ENCODE measurements at regions not wholly inside any gene's neighbourhood (a gene's known extent, or its start where the extent isn't known, plus 50 kb on each side); places are given as distances from the start of the nearest gene placed in this dataset.

DNA sequence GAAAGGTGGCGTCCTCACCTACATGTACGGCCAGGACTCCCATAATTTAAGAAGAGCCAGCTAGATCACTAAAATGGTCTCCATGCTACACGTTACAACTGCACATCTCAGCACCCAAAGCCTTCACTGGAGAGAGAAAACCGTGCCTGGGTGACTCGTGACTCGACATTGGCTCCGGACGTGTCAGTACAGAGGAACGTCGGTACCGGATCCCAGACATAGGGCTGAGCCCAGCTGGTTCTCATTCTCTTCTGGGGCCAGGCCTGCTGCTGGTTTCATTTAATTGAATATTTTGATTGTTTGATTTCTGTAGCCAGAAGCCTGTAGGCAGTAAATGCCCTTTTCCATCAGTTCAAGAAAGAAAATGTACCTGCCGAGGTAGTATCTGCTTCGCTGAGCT is 93.1 kb downstream of the HHIPL2 start:
- Histone ChIP-seq H3K4me1 (ENCODE audit: control insufficient read depth, low read depth, low read length) (no peaks in the 10 kb centered on the region), H3K9ac (ENCODE audit: low read length) (no peak overlapping the region), H3K4me3 (ENCODE audit: low read length) (no peak overlapping the region), H3K9me3 (ENCODE audit: control insufficient read depth, low read depth, low read length) (peaks cover 7% of the 10 kb centered on the region), H3K36me3 (ENCODE audit: control insufficient read depth, low read depth, low read length) (no peaks in the 10 kb centered on the region), H3K27me3 (ENCODE audit: control insufficient read depth, insufficient read depth, low read length) (no peaks in the 10 kb centered on the region), H3K27ac (ENCODE audit: low read length) (no peak overlapping the region)

GRCh38 chr1:222454186-222454585 is 93.7 kb downstream of the HHIPL2 start:
- no peak overlapping the region for H3K27ac ChIP-seq (ENCODE audit: low read length)

DNA sequence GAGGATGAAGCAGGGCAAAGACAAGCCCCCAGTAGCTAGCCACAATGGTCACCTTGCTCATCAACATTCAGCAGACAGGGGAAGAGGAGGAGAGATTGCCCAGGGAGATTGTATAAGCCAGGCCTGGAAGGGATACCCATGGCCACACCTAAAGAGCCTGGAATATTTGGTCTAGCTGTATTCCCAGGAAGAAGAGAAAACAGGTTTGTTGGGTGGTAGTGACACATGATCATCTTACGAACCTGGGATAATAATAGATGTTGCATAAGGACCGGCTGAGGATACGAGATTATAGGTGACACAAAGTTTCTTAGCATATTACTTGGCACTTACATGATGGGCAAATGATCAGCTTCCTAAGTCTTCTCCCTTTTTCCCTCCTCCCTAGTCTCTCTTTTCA is 95.9 kb downstream of the HHIPL2 start:
- Histone ChIP-seq H3K4me3 (ENCODE audit: low read length) (no peak overlapping the region), H3K9me3 (ENCODE audit: control insufficient read depth, low read depth, low read length) (no peaks in the 10 kb centered on the region), H3K36me3 (ENCODE audit: control insufficient read depth, low read depth, low read length) (no peaks in the 10 kb centered on the region), H3K27me3 (ENCODE audit: control insufficient read depth, insufficient read depth, low read length) (no peaks in the 10 kb centered on the region), H3K27ac (ENCODE audit: low read length) (no peak overlapping the region), H3K4me1 (ENCODE audit: control insufficient read depth, low read depth, low read length) (no peaks in the 10 kb centered on the region), H3K9ac (ENCODE audit: low read length) (no peak overlapping the region)

More at GRCh38 chr1:222454186-222454585, 93.7 kb downstream of the HHIPL2 start:
- Histone ChIP-seq H3K4me1 (ENCODE audit: control insufficient read depth, low read depth, low read length) (no peaks in the 10 kb centered on the region), H3K9ac (ENCODE audit: low read length) (no peak overlapping the region), H3K36me3 (ENCODE audit: control insufficient read depth, low read depth, low read length) (no peaks in the 10 kb centered on the region), H3K4me3 (ENCODE audit: low read length) (no peak overlapping the region), H3K9me3 (ENCODE audit: control insufficient read depth, low read depth, low read length) (peaks cover 7% of the 10 kb centered on the region), H3K27me3 (ENCODE audit: control insufficient read depth, insufficient read depth, low read length) (no peaks in the 10 kb centered on the region)

DNA sequence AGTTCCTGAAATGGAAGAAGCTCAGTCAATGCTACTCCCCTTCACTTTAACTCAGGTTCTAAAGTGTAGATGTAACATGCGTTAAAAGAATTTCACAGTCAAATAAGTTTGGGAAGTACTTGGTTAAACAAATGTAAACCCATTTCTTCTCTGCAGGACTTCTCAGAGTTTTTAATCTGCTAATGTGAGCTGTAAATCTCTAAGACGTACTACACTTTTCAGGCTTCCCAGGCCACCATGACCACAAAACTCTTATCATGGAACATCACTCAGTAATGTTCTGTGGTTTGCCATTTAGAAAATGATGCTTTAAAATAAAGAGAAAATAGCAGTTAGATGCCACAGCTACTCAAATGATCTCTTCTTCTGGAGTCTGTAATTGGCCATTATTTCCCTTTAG is 104.3 kb downstream of the HHIPL2 start:
- peaks cover 6% of the 10 kb centered on the region for H3K4me1 ChIP-seq (ENCODE audit: control insufficient read depth, low read depth, low read length)
- no peaks in the 10 kb centered on the region for H3K36me3 ChIP-seq (ENCODE audit: control insufficient read depth, low read depth, low read length)
- H3K9me3 ChIP-seq (ENCODE audit: control insufficient read depth, low read depth, low read length), result no peaks in the 10 kb centered on the region
- H3K27ac ChIP-seq (ENCODE audit: low read length), result no peak overlapping the region
- H3K27me3 ChIP-seq (ENCODE audit: control insufficient read depth, insufficient read depth, low read length), result no peaks in the 10 kb centered on the region
- H3K4me3 ChIP-seq (ENCODE audit: low read length), result no peak overlapping the region
- no peak overlapping the region for H3K9ac ChIP-seq (ENCODE audit: low read length)

GRCh38 chr1:222441066-222441465 is 106.8 kb downstream of the HHIPL2 start:
- Histone ChIP-seq H3K27me3 (ENCODE audit: control insufficient read depth, insufficient read depth, low read length) (no peaks in the 10 kb centered on the region), H3K36me3 (ENCODE audit: control insufficient read depth, low read depth, low read length) (no peaks in the 10 kb centered on the region), H3K27ac (ENCODE audit: low read length) (no peak overlapping the region), H3K9me3 (ENCODE audit: control insufficient read depth, low read depth, low read length) (no peaks in the 10 kb centered on the region), H3K4me3 (ENCODE audit: low read length) (no peak overlapping the region), H3K9ac (ENCODE audit: low read length) (no peak overlapping the region), H3K4me1 (ENCODE audit: control insufficient read depth, low read depth, low read length) (peaks cover 6% of the 10 kb centered on the region)

- H3K27me3 ChIP-seq (ENCODE audit: control insufficient read depth, insufficient read depth, low read length), result no peaks in the 10 kb centered on the region
- H3K9ac ChIP-seq (ENCODE audit: low read length), result no peak overlapping the region
- no peaks in the 10 kb centered on the region for H3K4me1 ChIP-seq (ENCODE audit: control insufficient read depth, low read depth, low read length)
- H3K4me3 ChIP-seq (ENCODE audit: low read length), result no peak overlapping the region
- no peak overlapping the region for H3K27ac ChIP-seq (ENCODE audit: low read length)
- H3K9me3 ChIP-seq (ENCODE audit: control insufficient read depth, low read depth, low read length), result no peaks in the 10 kb centered on the region
- no peaks in the 10 kb centered on the region for H3K36me3 ChIP-seq (ENCODE audit: control insufficient read depth, low read depth, low read length)
Observed at GRCh38 chr1:222424826-222425225, 123.1 kb downstream of the HHIPL2 start.

- H3K27me3 ChIP-seq (ENCODE audit: control insufficient read depth, insufficient read depth, low read length), result no peaks in the 10 kb centered on the region
- no peaks in the 10 kb centered on the region for H3K4me1 ChIP-seq (ENCODE audit: control insufficient read depth, low read depth, low read length)
- no peaks in the 10 kb centered on the region for H3K9me3 ChIP-seq (ENCODE audit: control insufficient read depth, low read depth, low read length)
- H3K9ac ChIP-seq (ENCODE audit: low read length), result no peak overlapping the region
- no peak overlapping the region for H3K4me3 ChIP-seq (ENCODE audit: low read length)
- H3K36me3 ChIP-seq (ENCODE audit: control insufficient read depth, low read depth, low read length), result no peaks in the 10 kb centered on the region
- H3K27ac ChIP-seq (ENCODE audit: low read length), result no peak overlapping the region
Observed at GRCh38 chr1:222421380-222421779, 126.5 kb downstream of the HHIPL2 start.

DNA sequence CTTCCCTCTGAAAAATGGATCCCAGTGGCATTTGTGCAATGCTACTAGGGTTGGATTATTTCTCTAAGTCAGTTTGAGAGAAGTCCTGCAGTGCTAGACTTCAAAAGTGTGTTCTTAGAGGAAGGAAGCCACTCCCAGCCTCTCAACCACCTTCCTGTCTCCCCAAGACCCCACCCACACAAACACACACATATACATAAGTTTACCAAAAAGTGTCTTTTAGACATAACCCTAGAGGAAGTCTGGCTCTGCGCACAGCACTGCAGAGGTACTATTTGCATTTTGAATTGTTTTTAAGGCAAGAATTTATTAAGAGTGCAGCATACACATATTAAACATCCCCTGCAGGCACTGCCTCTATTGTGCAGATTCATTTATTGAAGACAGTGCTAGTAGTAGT is 127.3 kb downstream of the HHIPL2 start:
- H3K4me3 ChIP-seq (ENCODE audit: low read length), result no peak overlapping the region
- no peaks in the 10 kb centered on the region for H3K36me3 ChIP-seq (ENCODE audit: control insufficient read depth, low read depth, low read length)
- H3K9ac ChIP-seq (ENCODE audit: low read length), result no peak overlapping the region
- H3K27ac ChIP-seq (ENCODE audit: low read length), result no peak overlapping the region
- no peaks in the 10 kb centered on the region for H3K9me3 ChIP-seq (ENCODE audit: control insufficient read depth, low read depth, low read length)
- no peaks in the 10 kb centered on the region for H3K4me1 ChIP-seq (ENCODE audit: control insufficient read depth, low read depth, low read length)
- no peaks in the 10 kb centered on the region for H3K27me3 ChIP-seq (ENCODE audit: control insufficient read depth, insufficient read depth, low read length)

DNA sequence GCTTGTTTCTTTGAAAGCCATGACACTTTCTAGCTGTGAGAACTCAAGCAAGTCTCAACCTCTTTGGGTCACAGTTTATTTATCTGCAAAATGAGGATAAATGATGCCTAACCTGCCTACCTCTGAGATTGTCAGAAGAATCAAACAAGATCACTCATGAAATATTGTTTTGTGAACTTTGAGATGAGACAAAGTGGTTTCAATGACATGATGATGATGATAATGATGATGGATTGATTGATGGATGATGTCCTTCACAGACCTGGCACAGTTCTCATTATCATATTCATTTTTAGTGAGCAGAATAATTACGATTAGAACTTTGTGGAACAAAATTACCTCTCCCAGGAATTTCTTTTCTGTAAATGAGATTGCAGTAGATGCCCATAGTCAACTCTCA is 129.2 kb downstream of the HHIPL2 start:
- Histone ChIP-seq H3K27ac (ENCODE audit: low read length) (no peak overlapping the region), H3K9me3 (ENCODE audit: control insufficient read depth, low read depth, low read length) (no peaks in the 10 kb centered on the region)

DNA sequence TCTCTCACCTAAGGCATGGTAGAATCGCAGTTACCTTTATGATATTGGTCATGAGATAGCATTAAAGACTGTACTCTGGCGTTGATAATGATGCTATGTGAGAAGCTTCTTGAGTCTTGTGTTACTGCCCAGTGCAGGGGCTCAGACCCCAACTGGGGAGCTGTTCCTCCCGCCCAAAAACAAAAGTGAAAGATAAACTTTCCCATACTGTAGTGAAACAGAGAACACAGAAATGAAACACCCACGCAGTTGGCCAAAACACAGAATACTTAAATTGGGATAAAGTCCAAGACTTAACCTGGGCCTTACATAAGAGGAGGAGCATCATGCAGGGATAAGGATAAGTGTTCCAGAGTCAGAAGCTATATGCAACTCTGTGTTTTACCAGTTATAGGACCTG is 130.6 kb downstream of the HHIPL2 start:
- H3K9me3 ChIP-seq (ENCODE audit: control insufficient read depth, low read depth, low read length), result no peaks in the 10 kb centered on the region
- no peak overlapping the region for H3K4me3 ChIP-seq (ENCODE audit: low read length)
- no peak overlapping the region for H3K9ac ChIP-seq (ENCODE audit: low read length)
- H3K4me1 ChIP-seq (ENCODE audit: control insufficient read depth, low read depth, low read length), result no peaks in the 10 kb centered on the region
- H3K27me3 ChIP-seq (ENCODE audit: control insufficient read depth, insufficient read depth, low read length), result no peaks in the 10 kb centered on the region
- no peak overlapping the region for H3K27ac ChIP-seq (ENCODE audit: low read length)
- H3K36me3 ChIP-seq (ENCODE audit: control insufficient read depth, low read depth, low read length), result no peaks in the 10 kb centered on the region

More for the DNA sequence above, 129.2 kb downstream of the HHIPL2 start:
- no peak overlapping the region for H3K9ac ChIP-seq (ENCODE audit: low read length)
- H3K4me1 ChIP-seq (ENCODE audit: control insufficient read depth, low read depth, low read length), result no peaks in the 10 kb centered on the region
- no peaks in the 10 kb centered on the region for H3K36me3 ChIP-seq (ENCODE audit: control insufficient read depth, low read depth, low read length)
- no peak overlapping the region for H3K4me3 ChIP-seq (ENCODE audit: low read length)
- H3K27me3 ChIP-seq (ENCODE audit: control insufficient read depth, insufficient read depth, low read length), result no peaks in the 10 kb centered on the region

GRCh38 chr1:222416001-222416791 is 131.7 kb downstream of the HHIPL2 start:
- no peaks in the 10 kb centered on the region for H3K27me3 ChIP-seq (ENCODE audit: control insufficient read depth, insufficient read depth, low read length)
- no peaks in the 10 kb centered on the region for H3K4me1 ChIP-seq (ENCODE audit: control insufficient read depth, low read depth, low read length)
- no peaks in the 10 kb centered on the region for H3K9me3 ChIP-seq (ENCODE audit: control insufficient read depth, low read depth, low read length)
- no peak overlapping the region for H3K4me3 ChIP-seq (ENCODE audit: low read length)
- H3K36me3 ChIP-seq (ENCODE audit: control insufficient read depth, low read depth, low read length), result no peaks in the 10 kb centered on the region
- no peak overlapping the region for H3K27ac ChIP-seq (ENCODE audit: low read length)
- no peak overlapping the region for H3K9ac ChIP-seq (ENCODE audit: low read length)

GRCh38 chr1:222415441-222415840 is 132.5 kb downstream of the HHIPL2 start:
- Histone ChIP-seq H3K4me3 (ENCODE audit: low read length) (no peak overlapping the region), H3K9me3 (ENCODE audit: control insufficient read depth, low read depth, low read length) (no peaks in the 10 kb centered on the region), H3K4me1 (ENCODE audit: control insufficient read depth, low read depth, low read length) (no peaks in the 10 kb centered on the region), H3K27ac (ENCODE audit: low read length) (no peak overlapping the region), H3K9ac (ENCODE audit: low read length) (no peak overlapping the region), H3K36me3 (ENCODE audit: control insufficient read depth, low read depth, low read length) (no peaks in the 10 kb centered on the region), H3K27me3 (ENCODE audit: control insufficient read depth, insufficient read depth, low read length) (no peaks in the 10 kb centered on the region)
